ENCODE measurements at regions not wholly inside any gene's neighbourhood (a gene's known extent, or its start where the extent isn't known, plus 50 kb on each side); places are given as distances from the start of the nearest gene placed in this dataset.
"Not testable (repeated sequence)": the region's sequence is repeated elsewhere in the genome, so short reads cannot be mapped to it uniquely, and the experiment has no call there.

DNA sequence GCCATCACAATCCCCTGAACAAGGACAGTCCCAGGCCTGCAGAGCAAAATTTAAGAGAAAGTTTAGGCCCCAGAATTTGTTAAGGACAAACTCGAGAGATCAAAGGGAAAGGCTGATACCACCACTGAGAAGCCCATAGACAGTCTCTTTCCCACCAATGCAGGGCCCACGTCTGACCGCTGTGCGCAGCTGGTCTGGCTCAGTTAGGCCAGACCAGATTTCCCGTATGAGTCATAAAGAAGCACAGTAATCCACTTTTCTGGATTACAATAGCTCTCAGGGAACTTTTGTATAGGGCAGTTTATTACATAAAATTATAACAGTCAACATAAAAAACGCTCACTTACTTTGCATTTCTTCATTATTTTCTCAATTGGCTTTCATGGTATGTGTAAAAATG, 259.5 kb downstream of the RCHY1 start:
- DNase-seq (ENCODE audit: low read depth in 2 of 2): peak; percentile 15 to 17
- no peak overlapping the region for H3K4me3 ChIP-seq (replicated peaks in 1 of 2; ENCODE audit: low read depth in 2 of 2, low read length in 2 of 2)
- no peak for TF ChIP-seq CTCF (IDR thresholded peaks at IDR 0.05; ENCODE audit: low read depth, low read length)

DNA sequence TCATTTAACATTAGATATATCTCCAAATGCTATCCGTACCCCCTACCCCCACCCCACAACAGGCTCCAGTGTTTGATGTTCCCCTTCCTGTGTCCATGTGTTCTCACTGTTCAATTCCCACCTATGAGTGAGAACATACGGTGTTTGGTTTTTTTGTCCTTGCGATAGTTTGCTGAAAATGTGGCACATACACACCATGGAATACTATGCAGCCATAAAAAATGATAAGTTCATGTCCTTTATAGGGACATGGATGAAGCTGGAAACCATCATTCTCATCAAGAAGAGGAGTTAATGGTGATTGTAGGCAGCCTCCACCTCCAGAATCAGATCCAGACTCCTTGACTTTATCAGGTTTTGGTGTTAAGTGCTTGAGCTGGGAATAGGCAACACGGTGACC, 261.1 kb downstream of the RCHY1 start:
- not testable (repeated sequence) for H3K4me3 ChIP-seq (replicated peaks in 1 of 2; ENCODE audit: low read depth in 2 of 2, low read length in 2 of 2); DNase-seq (ENCODE audit: low read depth in 2 of 2)

DNA sequence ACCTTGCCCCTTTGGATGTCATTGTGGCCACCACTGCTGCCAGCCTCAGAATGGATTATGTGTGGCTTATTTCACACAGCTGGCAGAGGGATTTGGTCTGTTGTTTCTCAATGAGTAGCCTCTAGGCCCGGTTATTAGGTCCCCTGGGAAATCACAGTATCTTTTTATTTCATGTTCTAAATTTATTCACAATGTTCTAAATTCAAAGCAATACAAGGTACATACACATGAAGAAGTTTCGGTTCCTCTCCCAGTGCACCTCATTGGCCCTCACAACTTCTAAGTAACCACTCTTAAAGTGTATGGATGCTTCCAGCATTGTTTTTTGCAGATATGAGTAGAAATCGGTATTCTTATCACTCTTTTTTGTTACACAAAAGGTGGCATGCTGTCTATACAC, 262.7 kb downstream of the RCHY1 start:
- no peak for DNase-seq (ENCODE audit: low read depth in 2 of 2)
- H3K4me3 ChIP-seq (replicated peaks in 1 of 2; ENCODE audit: low read depth in 2 of 2, low read length in 2 of 2): no peak overlapping the region
- TF ChIP-seq CTCF (IDR thresholded peaks at IDR 0.05; ENCODE audit: low read depth, low read length): no peak

GRCh38 chr4:75249739-75250138, 264.5 kb downstream of the RCHY1 start:
- DNase-seq (ENCODE audit: low read depth in 2 of 2): no peak
- H3K4me3 ChIP-seq (replicated peaks in 1 of 2; ENCODE audit: low read depth in 2 of 2, low read length in 2 of 2): no peak overlapping the region
- TF ChIP-seq CTCF (IDR thresholded peaks at IDR 0.05; ENCODE audit: low read depth, low read length): no peak

GRCh38 chr4:75248770-75249407, 265.3 kb downstream of the RCHY1 start:
- TF ChIP-seq CTCF (IDR thresholded peaks at IDR 0.05; ENCODE audit: low read depth, low read length): no peak
- DNase-seq (ENCODE audit: low read depth in 2 of 2): peak in 1 of 2 donors; percentile 6
- H3K4me3 ChIP-seq (replicated peaks in 1 of 2; ENCODE audit: low read depth in 2 of 2, low read length in 2 of 2): no peak overlapping the region

DNA sequence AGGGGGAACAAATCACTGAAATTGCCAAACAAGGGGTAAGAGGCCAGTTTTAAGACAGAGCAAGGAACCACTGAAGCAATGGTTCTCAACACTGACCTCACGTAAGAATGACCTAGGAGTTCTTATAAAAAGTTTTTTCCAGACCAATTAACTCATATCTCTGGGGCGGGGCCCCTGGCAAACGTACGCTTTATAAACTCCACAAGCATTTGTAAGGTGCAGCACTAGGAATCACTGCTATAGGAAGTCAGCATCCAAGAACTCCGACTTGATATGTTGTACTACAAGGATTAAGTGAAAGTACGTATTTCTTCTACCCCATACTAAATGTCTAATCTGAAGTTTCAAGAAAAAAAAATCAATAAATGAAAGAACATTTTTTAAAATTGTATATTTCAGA, 269.9 kb downstream of the RCHY1 start:
- no peak for DNase-seq (ENCODE audit: low read depth in 2 of 2)
- TF ChIP-seq CTCF (IDR thresholded peaks at IDR 0.05; ENCODE audit: low read depth, low read length): no peak
- H3K4me3 ChIP-seq (replicated peaks in 1 of 2; ENCODE audit: low read depth in 2 of 2, low read length in 2 of 2): no peak overlapping the region

DNA sequence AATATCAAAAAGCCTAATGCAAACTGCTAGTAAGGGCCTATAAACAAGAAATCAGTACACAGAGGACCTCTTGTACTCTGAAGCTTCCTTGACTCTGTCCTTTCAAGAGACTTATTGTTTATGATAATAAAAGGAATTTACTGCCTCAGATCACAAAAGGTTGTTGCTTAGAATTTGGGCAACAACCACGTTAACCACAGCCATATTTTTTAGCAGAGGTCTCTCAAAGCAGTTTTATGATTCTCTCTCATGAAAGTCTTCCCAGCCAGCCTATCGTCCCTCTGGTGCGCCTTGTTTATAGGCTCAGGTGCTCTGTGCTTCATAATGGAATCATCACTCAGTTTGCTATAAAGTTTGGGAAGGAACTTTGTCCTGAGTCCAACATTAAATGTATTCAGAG, 270.6 kb downstream of the RCHY1 start:
- TF ChIP-seq CTCF (IDR thresholded peaks at IDR 0.05; ENCODE audit: low read depth, low read length): no peak
- no peak overlapping the region for H3K4me3 ChIP-seq (replicated peaks in 1 of 2; ENCODE audit: low read depth in 2 of 2, low read length in 2 of 2)
- DNase-seq (ENCODE audit: low read depth in 2 of 2): no peak
